Heart right ventricle (tissue), 16 donors: ENCODE measurements at regions not wholly inside any gene's neighbourhood (a gene's known extent, or its start where the extent isn't known, plus 50 kb on each side); places are given as distances from the start of the nearest gene placed in this dataset.
A peak's percentile ranks its signal among the peaks of the same experiment; 100 is the strongest.
"Not testable (repeated sequence)": the region's sequence is repeated elsewhere in the genome, so short reads cannot be mapped to it uniquely, and the experiment has no call there.

Source experiments
- ATAC-seq, 8 donors: fragments of 200-7000 bp; cut with Tn5 transposase; one replicate each; pipeline ENCODE4 v1.9.1; 2020; ENCODE audit warnings: mild to moderate bottlenecking in 8 of 8, moderate library complexity in 8 of 8, moderate number of reproducible peaks in 1 of 8
- DNase-seq, 2 donors: peaks; one replicate each; pipeline ENCODE4 v3.0.0-alpha.2; 2020
- H3K27ac ChIP-seq, 10 donors: fragments of 200-600 bp; sonication (generic) in 2 of 10; one replicate each; pipeline versions ENCODE4 v1.5.0 to v1.8.0; 2020 to 2022; ENCODE audit warnings: mild to moderate bottlenecking in 3 of 10
- H3K27me3 ChIP-seq, 7 donors: fragments of 200-600 bp; one replicate each; pipeline ENCODE4 v1.8.0; 2021 to 2022; ENCODE audit warnings: mild to moderate bottlenecking in 2 of 7
- H3K36me3 ChIP-seq, 9 donors: fragments of 200-600 bp; sonication (generic) in 1 of 9; one replicate each; pipeline versions ENCODE4 v1.5.0 to v1.8.0; 2020 to 2022; ENCODE audit warnings: mild to moderate bottlenecking in 2 of 9
- H3K4me1 ChIP-seq, 9 donors: fragments of 200-600 bp; sonication (generic) in 1 of 9; one replicate each; pipeline versions ENCODE4 v1.5.0 to v1.8.0; 2020 to 2022; ENCODE audit warnings: mild to moderate bottlenecking in 4 of 9
- H3K4me3 ChIP-seq, 10 donors: fragments of 200-600 bp; sonication (generic) in 2 of 10; one replicate each; pipeline versions ENCODE4 v1.5.0 to v1.8.0; 2020 to 2022; ENCODE audit warnings: mild to moderate bottlenecking in 7 of 10, moderate library complexity in 2 of 10
- H3K9me3 ChIP-seq, 11 donors: fragments of 200-600 bp in 10 of 11; sonication (generic) in 2 of 11; one replicate each; pipeline versions ENCODE4 v1.5.0 to v1.8.0; 2013 to 2022; ENCODE audit warnings: mild to moderate bottlenecking in 2 of 11, control low read depth in 1 of 11, moderate library complexity in 1 of 11
- CTCF ChIP-seq, 9 donors: fragments of 200-600 bp; sonication (generic) in 2 of 9; IDR thresholded peaks; one replicate each; pipeline versions ENCODE4 v1.5.0 to v1.8.0; 2021 to 2022; ENCODE audit warnings: antibody characterized with exemption in 9 of 9, mild to moderate bottlenecking in 5 of 9, moderate library complexity in 1 of 9
- WGBS, 2 donors: extraction: QIAGEN DNeasy Blood & Tissue Kit; methylation state at CpG; one replicate each; pipeline ENCODE4 v1.1.7; 2013; ENCODE audit warnings: inconsistent platforms in 1 of 2; 5-methylcytosine and 5-hydroxymethylcytosine counted together
- intact Hi-C, 10 donors: fragments of 100-400 bp; cut with DNase I; formaldehyde crosslinking; loops; one replicate each; pipeline versions ENCODE4 v1.11.1 to v1.14.2; 2022
- donor health status: Arrhythmogenic right ventricular cardiomyopathy.
- donor health status: ischemic (EF 13 %, LVEDD 7.1; RV severe dilation, severe dysfunction).
- donor health status: healthy with polysubstance abuse.
- donor health status: DM: no; HTN: yes; CAD: no.
- donor health status: DM: no; HTN: no; CAD: no.
- donor health status: ischemic (EF 25% LVEDD 6.9; RV normal size, moderate dysfunction).
- donor health status: ischemic (EF 25% LVEDD 5.7; RV mildly dilated, moderate dysfunction).
- donor health status: healthy.
- donor health status: DM: yes; HTN: yes; CAD: no.
- donor health status: Ischemic cardiomyopathy.
- donor health status: ischemic (EF 35%, LVEDD 5.7; RV mildly dilated, moderate dysfunction).
- donor health status: nonischemic (EF 11% LVEDD 7.7; RV severe dilation, severe dysfunction).
- donor health status: DM: yes; HTN: yes; CAD: no.
- donor health status: PGD.
- donor health status: ischemic (EF 29% LVEDD 5.4; RV normal size, mild dysfunction).
- donor health status: nonischemic (EF 23%, LVEDD 6.1; RV moderate dilation, normal function).

GRCh38 chr6:144408161-144408560 is 123.0 kb downstream of the UTRN start:
- TF ChIP-seq CTCF (IDR thresholded peaks at IDR 0.05): peak in 2 of 9 donors; percentile 6 to 8
- no peaks in the 10 kb centered on the region for H3K27me3 ChIP-seq
- intact Hi-C loops: loop anchor here in 1 of 10 donors (5.0 kb wide), 1 partner anchor 121 kb away; the partner anchor contains the start of gene UTRN
- ATAC-seq: peak in 7 of 8 donors; percentile 52 to 76 (median 60)
- H3K27ac ChIP-seq: peak overlapping the region in 3 of 10 donors; percentile 1 to 43 (median 42)
- peaks cover 0 to 78% (median 39%) of the 10 kb centered on the region in 9 donors for H3K4me1 ChIP-seq
- H3K36me3 ChIP-seq: peaks cover 0 to 12% (median 0%) of the 10 kb centered on the region in 9 donors
- peak overlapping the region in 1 of 10 donors; percentile 0 for H3K4me3 ChIP-seq
- H3K9me3 ChIP-seq: no peaks in the 10 kb centered on the region
- peak; percentile 61 to 71 for DNase-seq
- WGBS, 2 donors: 53 to 58% methylated on average over 6 of the region's 6 CpGs

- peak overlapping the region in 1 of 10 donors; percentile 24 for H3K27ac ChIP-seq
- no peak overlapping the region for H3K4me3 ChIP-seq
- H3K36me3 ChIP-seq: no peaks in the 10 kb centered on the region
- no peak for TF ChIP-seq CTCF (IDR thresholded peaks at IDR 0.05)
- DNase-seq (no peak), ATAC-seq (no peak)
- no peaks in the 10 kb centered on the region for H3K9me3 ChIP-seq
- H3K27me3 ChIP-seq: no peaks in the 10 kb centered on the region
- intact Hi-C loops: loop anchor here in 3 of 10 donors (10.0 kb wide), 2 partner anchors 55 to 125 kb away; partner anchors contain the start of gene UTRN (in 2 of the 3)
- peaks cover 0 to 83% (median 39%) of the 10 kb centered on the region in 9 donors for H3K4me1 ChIP-seq
Measured at GRCh38 chr6:144410059-144410458, 124.9 kb downstream of the UTRN start.

GRCh38 chr6:144410574-144410973 is 125.4 kb downstream of the UTRN start:
- WGBS, 2 donors: 99 to 100% methylated on average over 2 of the region's 2 CpGs
- H3K4me1 ChIP-seq: peaks cover 0 to 83% (median 42%) of the 10 kb centered on the region in 9 donors
- intact Hi-C loops: loop anchor here in 3 of 10 donors (10.0 kb wide), 2 partner anchors 56 to 126 kb away; partner anchors contain the start of gene UTRN (in 2 of the 3)
- not testable (repeated sequence) for H3K9me3 ChIP-seq, ATAC-seq, H3K4me3 ChIP-seq, H3K27ac ChIP-seq, DNase-seq, H3K36me3 ChIP-seq, H3K27me3 ChIP-seq

DNA sequence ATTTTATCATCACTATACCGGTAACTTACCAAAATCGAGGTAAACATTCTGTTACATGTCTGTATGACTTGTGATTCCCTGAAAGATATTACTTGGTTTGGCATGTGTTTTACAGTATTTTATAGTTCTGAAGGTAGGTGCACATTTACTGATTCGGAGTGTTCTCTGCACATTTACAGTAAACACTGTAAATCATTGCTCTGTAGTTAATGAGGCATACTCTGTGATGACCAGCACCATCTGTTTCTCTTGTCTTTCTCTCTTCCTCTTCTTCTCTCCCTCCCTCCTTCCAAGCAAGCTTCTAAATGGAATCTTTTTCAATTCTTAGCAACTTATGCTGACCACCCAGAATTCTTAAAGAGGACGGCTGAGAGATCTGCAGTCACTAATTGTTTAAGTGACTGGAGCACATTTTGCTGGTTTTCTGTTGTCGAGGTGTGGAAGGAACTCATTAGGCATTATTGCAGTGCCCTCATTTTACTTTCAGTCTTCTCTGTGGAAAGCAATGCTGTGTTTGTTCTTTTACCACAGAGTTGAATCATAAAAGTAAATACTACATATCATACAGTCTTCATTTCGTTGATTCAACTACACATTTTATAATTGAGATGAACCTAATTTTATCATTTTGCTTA is 126.5 kb downstream of the UTRN start:
- peaks cover 3 to 83% (median 46%) of the 10 kb centered on the region in 9 donors for H3K4me1 ChIP-seq
- no peak for ATAC-seq
- 78 to 84% methylated on average over 6 of the region's 6 CpGs for WGBS, 2 donors
- no peaks in the 10 kb centered on the region for H3K27me3 ChIP-seq
- TF ChIP-seq CTCF (IDR thresholded peaks at IDR 0.05): no peak
- H3K9me3 ChIP-seq: no peaks in the 10 kb centered on the region
- intact Hi-C loops: loop anchor here in 3 of 10 donors (10.0 kb wide), 2 partner anchors 57 to 127 kb away; partner anchors contain the start of gene UTRN (in 2 of the 3)
- DNase-seq: no peak
- no peak overlapping the region for H3K27ac ChIP-seq
- H3K4me3 ChIP-seq: no peak overlapping the region
- no peaks in the 10 kb centered on the region for H3K36me3 ChIP-seq

DNA sequence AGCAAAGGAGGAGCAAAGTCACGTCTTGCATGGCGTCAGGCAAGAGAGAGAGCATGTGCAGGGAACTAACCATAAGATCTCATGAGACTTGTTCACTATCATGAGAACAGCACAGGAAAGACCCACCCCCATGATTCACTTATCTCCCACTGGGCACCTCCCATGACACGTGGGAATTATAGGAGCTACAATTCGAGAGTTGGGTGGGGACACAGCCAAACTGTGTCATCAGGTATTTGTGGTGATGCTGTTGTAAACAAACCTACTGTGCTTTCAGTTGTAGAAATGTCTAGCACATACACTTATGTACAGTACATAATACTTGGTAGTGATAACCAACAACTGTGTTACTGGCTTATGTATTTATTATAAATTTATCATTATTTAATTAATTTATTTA is 128.3 kb downstream of the UTRN start:
- Histone ChIP-seq H3K27me3 (no peaks in the 10 kb centered on the region), H3K9me3 (no peaks in the 10 kb centered on the region), H3K27ac (no peak overlapping the region), H3K4me1 (peaks cover 3 to 80% (median 41%) of the 10 kb centered on the region in 9 donors), H3K36me3 (no peaks in the 10 kb centered on the region), H3K4me3 (no peak overlapping the region)
- 53 to 56% methylated on average over 4 of the region's 4 CpGs for WGBS, 2 donors
- no peak for DNase-seq
- TF ChIP-seq CTCF (IDR thresholded peaks at IDR 0.05): no peak
- intact Hi-C loops: loop anchor here in 3 of 10 donors (10.0 kb wide), 2 partner anchors 59 to 129 kb away; partner anchors contain the start of gene UTRN (in 2 of the 3)
- peak in 1 of 8 donors; percentile 26 for ATAC-seq
